ENCODE measurements at regions not wholly inside any gene's neighbourhood (a gene's known extent, or its start where the extent isn't known, plus 50 kb on each side); places are given as distances from the start of the nearest gene placed in this dataset.

DNA sequence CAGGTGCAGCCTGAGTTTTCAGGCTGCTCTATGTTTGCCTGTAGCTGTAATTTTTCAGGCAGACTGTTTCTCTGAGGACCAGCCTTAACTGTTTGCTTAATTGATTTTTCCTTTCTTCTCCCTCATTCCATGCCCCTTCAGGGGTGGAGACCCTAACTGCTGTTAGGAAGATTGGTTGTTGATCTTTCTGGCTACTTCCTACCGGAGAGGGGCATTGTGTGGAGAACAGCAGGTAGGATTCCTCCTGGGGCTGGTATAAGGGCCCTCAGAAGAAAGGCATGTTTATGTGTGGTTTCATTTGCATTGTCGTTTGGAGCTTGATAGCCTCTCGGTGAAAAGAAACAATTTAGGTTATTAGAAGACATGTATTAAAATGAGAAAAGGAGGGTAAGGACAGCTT, 56.9 kb upstream of the GOLGA6L2 start:
- Histone ChIP-seq H3K4me3 (ENCODE audit: insufficient read depth, low read depth, low read length) (no peak overlapping the region), H3K27ac (ENCODE audit: insufficient read depth, low read length) (no peak overlapping the region), H3K18ac (ENCODE audit: low read depth, low read length) (no peak overlapping the region), H3K9me3 (ENCODE audit: control insufficient read depth, insufficient read depth, low read length) (peaks cover 4% of the 10 kb centered on the region; the same call in 1 of the 2 replicates), H4K20me1 (ENCODE audit: insufficient read depth, low read length) (no peaks in the 10 kb centered on the region), H4K8ac (ENCODE audit: low read depth in 2 of 2, low read length in 2 of 2) (no peak overlapping the region), H3K27me3 (ENCODE audit: control insufficient read depth, insufficient read depth, low read length) (no peaks in the 10 kb centered on the region), H3K4me1 (ENCODE audit: control insufficient read depth, insufficient read depth, low read length) (no peaks in the 10 kb centered on the region), H2BK5ac (ENCODE audit: low read depth, low read length, poor library complexity, severe bottlenecking) (no peak overlapping the region), H2AK5ac (ENCODE audit: low read depth, low read length) (no peak overlapping the region), H2BK120ac (ENCODE audit: low read depth, low read length) (no peak overlapping the region), H2AK9ac (replicated peaks; ENCODE audit: low read depth, low read length, poor library complexity) (no peak overlapping the region), H2AFZ (replicated peaks; ENCODE audit: low read length, poor library complexity) (no peak overlapping the region), H3K14ac (replicated peaks; ENCODE audit: low read depth, low read length) (no peak overlapping the region), H3K4ac (ENCODE audit: low read depth, low read length) (no peak overlapping the region), H3K9ac (ENCODE audit: low read depth, low read length) (no peak overlapping the region), H3K4me2 (ENCODE audit: low read depth, low read length) (no peak overlapping the region), H2BK15ac (ENCODE audit: low read depth, low read length) (no peak overlapping the region), H3K36me3 (ENCODE audit: control insufficient read depth, insufficient read depth, low read length) (no peaks in the 10 kb centered on the region), H3K9me1 (ENCODE audit: insufficient read depth, low read length) (no peaks in the 10 kb centered on the region), H3K23ac (ENCODE audit: low read depth, low read length) (no peak overlapping the region), H4K91ac (ENCODE audit: insufficient read depth, low read depth, low read length) (no peak overlapping the region), H4K5ac (ENCODE audit: low read depth, low read length) (no peak overlapping the region), H3K79me1 (ENCODE audit: low read depth in 1 of 2, low read length in 2 of 2) (no peaks in the 10 kb centered on the region), H2BK20ac (ENCODE audit: low read depth, low read length) (no peak overlapping the region), H3K56ac (ENCODE audit: extremely low read depth, insufficient read depth, low read length) (no peak overlapping the region)
- no peak for DNase-seq
- CTCF ChIA-PET, result no interaction called here
- 40% methylated on average over 1 of the region's 3 CpGs; no CpG with 5 or more reads in 1 of the 2 experiments for whole genome bisulfite sequencing, 2 experiments (ENCODE audit: extremely low coverage in 2 of 2, insufficient read length in 1 of 2)
- intact Hi-C loops (cut with micrococcal nuclease), result no loop called here
- no TSS peak for BruUV-seq (replicated peaks)
- no peak for TF ChIP-seq RFX5 (IDR thresholded peaks at IDR 0.05; ENCODE audit: low read depth, low read length)
- TF ChIP-seq MXI1 (IDR thresholded peaks at IDR 0.05; ENCODE audit: borderline replicate concordance, low read depth, low read length), result no peak
- TF ChIP-seq CTCF (conservative IDR thresholded peaks at IDR 0.05; ENCODE audit: low read depth, low read length), result no peak
- TF ChIP-seq BHLHE40 (IDR thresholded peaks at IDR 0.05; ENCODE audit: low read depth, low read length), result no peak
- in situ Hi-C loops (cut with MboI; ENCODE audit: low sequenced_read_pairs), result no loop called here
- no peak for ATAC-seq (ENCODE audit: low read depth)
- dilution Hi-C loops (cut with HindIII; ENCODE audit: low sequenced_read_pairs, unreplicated experiment), result no loop called here
- POLR2A ChIA-PET (ENCODE audit: unreplicated experiment), result no interaction called here
